HEK293 (cell line): ENCODE measurements at regions not wholly inside any gene's neighbourhood (a gene's known extent, or its start where the extent isn't known, plus 50 kb on each side); places are given as distances from the start of the nearest gene placed in this dataset.

Experiments used
- CTCF ChIA-PET: fragments of 350-600 bp; formaldehyde crosslinking; extraction: SDS; loops from one replicate; lab custom pipeline; 2021; ENCODE audit warnings: antibody characterized with exemption; lab: Yijun Ruan, JAX
- POLR2A ChIA-PET: fragments of 300-600 bp; formaldehyde crosslinking; extraction: SDS; loops from one replicate; lab custom pipeline; 2020; ENCODE audit warnings: antibody characterized with exemption, inconsistent platforms; lab: Yijun Ruan, JAX
- H3K27ac ChIP-seq: fragments of 200-500 bp; sonication (Bioruptor generic); 2 replicates; pipeline ENCODE4 v1.5.1; 2014; ENCODE audit warnings: low read depth, low read length, control low read depth, inconsistent platforms; ENCODE audit errors: extremely low read depth
- H3K36me3 ChIP-seq, 2 experiments: fragments of 200-500 bp in 1 of 2; sonication (Bioruptor generic) in 1 of 2; 1 replicate in 1 of 2; 2 replicates in 1 of 2; pipeline ENCODE4 v1.5.1; 2014 to 2017; ENCODE audit warnings: inconsistent platforms in 2 of 2, low read length in 2 of 2; ENCODE audit not compliant: control insufficient read depth in 2 of 2, insufficient read depth in 1 of 2
- H3K4me1 ChIP-seq: fragments of 200-500 bp; sonication (Bioruptor generic); 2 replicates; pipeline ENCODE4 v1.5.1; 2014; ENCODE audit warnings: mild to moderate bottlenecking, low read length, inconsistent platforms; ENCODE audit not compliant: control insufficient read depth, insufficient read depth
- H3K4me3 ChIP-seq: 2 replicates; pipeline ENCODE4 v1.5.1; 2011; ENCODE audit warnings: low read depth, mild to moderate bottlenecking, control low read depth, low read length, moderate library complexity
- H3K9me3 ChIP-seq: fragments of 200-500 bp; sonication (Bioruptor generic); 2 replicates; pipeline ENCODE4 v1.5.1; 2014; ENCODE audit warnings: low read depth, low read length, inconsistent platforms; ENCODE audit not compliant: control insufficient read depth, insufficient read depth
- AEBP2 ChIP-seq: fragments of 450-650 bp; formaldehyde crosslinking; IDR thresholded peaks from 2 replicates; pipeline ENCODE4 v1.5.1; 2016; ENCODE audit warnings: missing biosample characterization, missing genetic modification characterization, borderline replicate concordance
- EGR2 ChIP-seq: fragments of 450-650 bp; formaldehyde crosslinking; IDR thresholded peaks from 2 replicates; pipeline ENCODE4 v1.5.1; 2016; ENCODE audit warnings: low read depth, missing biosample characterization, missing genetic modification characterization
- GFI1B ChIP-seq: fragments of 450-650 bp; formaldehyde crosslinking; IDR thresholded peaks from 2 replicates; pipeline ENCODE4 v1.5.1; 2016; ENCODE audit warnings: missing biosample characterization, missing genetic modification characterization
- GLIS1 ChIP-seq: fragments of 450-650 bp; formaldehyde crosslinking; IDR thresholded peaks from 2 replicates; pipeline ENCODE4 v1.5.1; 2016; ENCODE audit warnings: missing biosample characterization, missing genetic modification characterization
- GLIS2 ChIP-seq: fragments of 450-650 bp; formaldehyde crosslinking; IDR thresholded peaks from 2 replicates; pipeline ENCODE4 v1.5.1; 2016; ENCODE audit warnings: missing biosample characterization, missing genetic modification characterization
- HOXD13 ChIP-seq: sonication (generic); formaldehyde crosslinking; IDR thresholded peaks from 2 replicates; pipeline ENCODE4 v1.8.0; 2022; ENCODE audit warnings: missing genetic modification reagents, borderline replicate concordance
- KLF1 ChIP-seq: fragments of 450-650 bp; formaldehyde crosslinking; IDR thresholded peaks from 2 replicates; pipeline ENCODE4 v1.5.1; 2016; ENCODE audit warnings: missing biosample characterization, missing genetic modification characterization
- KLF16 ChIP-seq: fragments of 450-650 bp; formaldehyde crosslinking; IDR thresholded peaks from 2 replicates; pipeline ENCODE4 v1.5.1; 2017; ENCODE audit warnings: missing biosample characterization, missing genetic modification characterization
- OSR2 ChIP-seq: fragments of 450-650 bp; formaldehyde crosslinking; IDR thresholded peaks from 2 replicates; pipeline ENCODE4 v1.5.1; 2016; ENCODE audit warnings: missing biosample characterization, missing genetic modification characterization
- PRDM4 ChIP-seq: fragments of 450-650 bp; formaldehyde crosslinking; IDR thresholded peaks from 2 replicates; pipeline ENCODE4 v1.5.1; 2017; ENCODE audit warnings: missing biosample characterization, missing genetic modification characterization
- SP2 ChIP-seq: fragments of 450-650 bp; formaldehyde crosslinking; IDR thresholded peaks from 2 replicates; pipeline ENCODE4 v1.5.1; 2016; ENCODE audit warnings: missing biosample characterization, missing genetic modification characterization
- TCF7L2 ChIP-seq: IDR thresholded peaks from 2 replicates; pipeline ENCODE4 v1.6.1; 2011; ENCODE audit warnings: low read depth, mild to moderate bottlenecking, inconsistent platforms, low read length, moderate library complexity, borderline replicate concordance
- WT1 ChIP-seq: fragments of 450-650 bp; formaldehyde crosslinking; IDR thresholded peaks from 2 replicates; pipeline ENCODE4 v1.5.1; 2016; ENCODE audit warnings: missing biosample characterization, missing genetic modification characterization
- ZFP3 ChIP-seq: fragments of 450-650 bp; formaldehyde crosslinking; IDR thresholded peaks from 2 replicates; pipeline ENCODE4 v1.5.1; 2016; ENCODE audit warnings: low read depth, missing biosample characterization, missing genetic modification characterization
- ZNF335 ChIP-seq: fragments of 450-650 bp; formaldehyde crosslinking; conservative IDR thresholded peaks from 2 replicates; pipeline ENCODE4 v1.5.1; 2016; ENCODE audit warnings: missing biosample characterization, missing genetic modification characterization
- ZNF449 ChIP-seq: fragments of 450-650 bp; formaldehyde crosslinking; IDR thresholded peaks from 2 replicates; pipeline ENCODE4 v1.5.1; 2017; ENCODE audit warnings: missing biosample characterization, mild to moderate bottlenecking, missing genetic modification characterization, moderate library complexity
- ZNF473 ChIP-seq: fragments of 450-650 bp; formaldehyde crosslinking; IDR thresholded peaks from 2 replicates; pipeline ENCODE4 v1.5.1; 2017; ENCODE audit warnings: missing biosample characterization, missing genetic modification characterization
- ZNF596 ChIP-seq: fragments of 450-650 bp; IDR thresholded peaks from 2 replicates; pipeline ENCODE4 v1.5.0; 2018; ENCODE audit warnings: missing biosample characterization, mild to moderate bottlenecking, missing genetic modification characterization, moderate library complexity
- ZNF621 ChIP-seq: fragments of 450-650 bp; formaldehyde crosslinking; IDR thresholded peaks from 2 replicates; pipeline ENCODE4 v1.5.1; 2017; ENCODE audit warnings: missing biosample characterization, missing genetic modification characterization
- ZNF626 ChIP-seq: fragments of 450-650 bp; sonication (Bioruptor Pico); formaldehyde crosslinking; IDR thresholded peaks from 2 replicates; pipeline ENCODE4 v1.5.1; 2018; ENCODE audit warnings: missing biosample characterization, missing genetic modification characterization, inconsistent platforms

GRCh38 chr6:98335594-98335993 lies 498.8 kb upstream of the POU3F2 start:
- POLR2A ChIA-PET: interaction anchor here (0.8 kb wide), 1 partner anchor 11 kb away, joined by 3 read pairs; no protein-coding TSS in a partner anchor
- TF ChIP-seq TCF7L2: peak; percentile 90; the same call in 1 of the 2 replicates
- TF ChIP-seq GLIS2 (tag by site-specific recombination): no peak
- TF ChIP-seq GLIS1 (tag by site-specific recombination): peak; percentile 23; the same call in 1 of the 2 replicates
- TF ChIP-seq KLF16 (tag by site-specific recombination): no peak
- TF ChIP-seq ZNF621 (tag by site-specific recombination): no peak
- no peak for TF ChIP-seq ZNF626 (tag by site-specific recombination)
- peak; percentile 78; the same call in 1 of the 2 replicates for TF ChIP-seq HOXD13
- no peak for TF ChIP-seq EGR2 (tag by site-specific recombination)
- no peak for TF ChIP-seq ZNF596 (tag by site-specific recombination)

GRCh38 chr6:98339506-98339905 lies 494.9 kb upstream of the POU3F2 start:
- no peak overlapping the region for H3K4me3 ChIP-seq
- POLR2A ChIA-PET: no interaction called here
- TF ChIP-seq SP2 (no peak), EGR2 (tag by site-specific recombination) (no peak), GFI1B (tag by site-specific recombination) (no peak), ZNF473 (no peak), AEBP2 (tag by site-specific recombination) (no peak), PRDM4 (tag by site-specific recombination) (no peak)
- TF ChIP-seq, all 188 proteins: peak for 0
- Histone ChIP-seq H3K9me3 (no peaks in the 10 kb centered on the region), H3K36me3 (no peaks in the 10 kb centered on the region), H3K27ac (no peak overlapping the region), H3K4me1 (peaks cover 10% of the 10 kb centered on the region; the same call in 1 of the 2 replicates)
- CTCF ChIA-PET: no interaction called here

More at GRCh38 chr6:98335594-98335993, 498.8 kb upstream of the POU3F2 start:
- Histone ChIP-seq H3K4me3 (no peak overlapping the region), H3K27ac (no peak overlapping the region), H3K4me1 (peaks cover 14% of the 10 kb centered on the region; the same call in 1 of the 2 replicates), H3K9me3 (no peaks in the 10 kb centered on the region), H3K36me3 (no peaks in the 10 kb centered on the region)
- CTCF ChIA-PET: interaction anchor here (0.6 kb wide), 1 partner anchor 222 kb away, joined by 3 read pairs; no protein-coding TSS in a partner anchor

GRCh38 chr6:98343004-98343403 lies 491.4 kb upstream of the POU3F2 start:
- CTCF ChIA-PET: no interaction called here
- H3K9me3 ChIP-seq: no peaks in the 10 kb centered on the region
- H3K36me3 ChIP-seq: no peaks in the 10 kb centered on the region
- TF ChIP-seq ZNF335 (no peak), OSR2 (tag by site-specific recombination) (peak; percentile 50; the same call in 1 of the 2 replicates), ZNF449 (no peak), ZFP3 (tag by site-specific recombination) (no peak), KLF1 (no peak), WT1 (tag by site-specific recombination) (peak; percentile 52; the same call in 1 of the 2 replicates)
- H3K27ac ChIP-seq: no peak overlapping the region
- no peak overlapping the region for H3K4me3 ChIP-seq
- H3K4me1 ChIP-seq: peaks cover 3% of the 10 kb centered on the region; the same call in 1 of the 2 replicates
- POLR2A ChIA-PET: no interaction called here
